LNCaP clone FGC (cell line): ENCODE measurements at regions not wholly inside any gene's neighbourhood (a gene's known extent, or its start where the extent isn't known, plus 50 kb on each side); places are given as distances from the start of the nearest gene placed in this dataset.

Source experiments
- DNase-seq: peaks from one replicate; pipeline ENCODE4 v3.0.0-alpha.2; 2011; ENCODE audit warnings: low read depth
- H3K4me3 ChIP-seq: 2 replicates; pipeline ENCODE4 v1.5.1; 2011; ENCODE audit warnings: mild to moderate bottlenecking, low read depth, low read length, control low read depth
- CTCF ChIP-seq: IDR thresholded peaks from 2 replicates; pipeline ENCODE4 v1.5.1; 2012; ENCODE audit warnings: mild to moderate bottlenecking; ENCODE audit not compliant: control insufficient read depth, insufficient read depth; ENCODE audit errors: extremely low read depth

GRCh38 chr3:118400086-118400485 is 634.6 kb downstream of the IGSF11 start:
- H3K4me3 ChIP-seq: no peak overlapping the region
- DNase-seq: no peak
- no peak for TF ChIP-seq CTCF

- no peak for TF ChIP-seq CTCF
- H3K4me3 ChIP-seq: no peak overlapping the region
- DNase-seq: no peak
Observed at GRCh38 chr3:118400886-118401285, 633.8 kb downstream of the IGSF11 start.

GRCh38 chr3:118401887-118402286 is 632.8 kb downstream of the IGSF11 start:
- no peak for DNase-seq
- TF ChIP-seq CTCF: no peak
- H3K4me3 ChIP-seq: no peak overlapping the region

GRCh38 chr3:118402971-118403370 is 631.7 kb downstream of the IGSF11 start:
- TF ChIP-seq CTCF: no peak
- no peak for DNase-seq
- H3K4me3 ChIP-seq: no peak overlapping the region

- DNase-seq: no peak
- TF ChIP-seq CTCF: no peak
- no peak overlapping the region for H3K4me3 ChIP-seq
Observed at GRCh38 chr3:118406562-118406961, 628.1 kb downstream of the IGSF11 start.

- TF ChIP-seq CTCF: no peak
- no peak for DNase-seq
- no peak overlapping the region for H3K4me3 ChIP-seq
Observed at GRCh38 chr3:118408431-118408830, 626.2 kb downstream of the IGSF11 start.

- no peak for TF ChIP-seq CTCF
Observed at GRCh38 chr3:118412503-118412902, 622.1 kb downstream of the IGSF11 start.

More at GRCh38 chr3:118412503-118412902, 622.1 kb downstream of the IGSF11 start:
- no peak overlapping the region for H3K4me3 ChIP-seq
- DNase-seq: no peak
